HCT116 (cell line): ENCODE measurements at regions not wholly inside any gene's neighbourhood (a gene's known extent, or its start where the extent isn't known, plus 50 kb on each side); places are given as distances from the start of the nearest gene placed in this dataset.

ENCODE experiments used
- ATAC-seq: fragments of 200-7000 bp; cut with Tn5 transposase; 2 replicates; pipeline ENCODE4 v1.9.1; 2020; ENCODE audit warnings: mild to moderate bottlenecking, moderate library complexity
- BruUV-seq: library from RNA; stranded (reverse); fragments of 400-500 nt; replicated peaks from 2 replicates; lab custom pipeline; 2021; lab: Mats Ljungman, UMichigan
- CTCF ChIA-PET: fragments of 300-600 bp; sonication (Branson Sonifier 250); formaldehyde crosslinking; loops from one replicate; lab custom pipeline; 2021; ENCODE audit warnings: antibody characterized with exemption; lab: Charles Lee
- POLR2A ChIA-PET: fragments of 300-600, 350-600 bp; sonication (Branson Sonifier 250); formaldehyde crosslinking; loops from one replicate; lab custom pipeline; 2021; ENCODE audit warnings: antibody characterized with exemption; lab: Charles Lee
- RAD21 ChIA-PET, 2 experiments: fragments of 300-600 bp; sonication (Branson Sonifier 250); formaldehyde crosslinking; loops; one replicate each; lab custom pipeline; 2023; ENCODE audit warnings: low total read pairs in 2 of 2; ENCODE audit not compliant: uncharacterized antibody in 2 of 2, unreplicated experiment in 2 of 2, low non-redundant PET in 1 of 2; lab: Charles Lee
- DNase-seq: peaks from one replicate; pipeline ENCODE4 v3.0.0-alpha.2; 2010; ENCODE audit warnings: low read depth, low spot score
- H2AFZ ChIP-seq: fragments of 200-600 bp; shearing (Covaris generic), sonication (generic); 2 replicates; pipeline ENCODE4 v1.6.1; 2017; ENCODE audit warnings: low read depth, mixed run types, mixed read lengths, antibody characterized with exemption, low read length; ENCODE audit not compliant: poor library complexity, severe bottlenecking
- H3K27ac ChIP-seq: 2 replicates; pipeline ENCODE4 v1.5.1; 2012; ENCODE audit warnings: low read depth, low read length
- H3K27me3 ChIP-seq: fragments of 200-600 bp; sonication (generic); 2 replicates; pipeline ENCODE4 v1.6.1; 2016; ENCODE audit warnings: mixed run types, low read length, mixed read lengths; ENCODE audit not compliant: insufficient read depth
- H3K36me3 ChIP-seq, 2 experiments: fragments of 200-500 bp in 1 of 2; fragments of 200-600 bp in 1 of 2; sonication (Bioruptor generic) in 1 of 2; sonication (generic) in 1 of 2; 2 replicates each; pipeline versions ENCODE4 v1.5.1 to v1.6.1; 2014 to 2016; ENCODE audit warnings: low read length in 2 of 2, inconsistent platforms in 1 of 2, mixed read lengths in 1 of 2, mixed run types in 1 of 2; ENCODE audit not compliant: insufficient read depth in 2 of 2, control insufficient read depth in 1 of 2
- H3K4me1 ChIP-seq, 2 experiments: fragments of 200-600 bp in 1 of 2; sonication (generic) in 1 of 2; 2 replicates each; pipeline versions ENCODE4 v1.5.1 to v1.6.1; 2012 to 2017; ENCODE audit warnings: low read length in 2 of 2, inconsistent platforms in 1 of 2, mild to moderate bottlenecking in 1 of 2, mixed read lengths in 1 of 2, mixed run types in 1 of 2, moderate library complexity in 1 of 2; ENCODE audit not compliant: insufficient read depth in 2 of 2, control insufficient read depth in 1 of 2
- H3K4me2 ChIP-seq: fragments of 200-600 bp; sonication (generic); 2 replicates; pipeline ENCODE4 v1.6.1; 2017; ENCODE audit warnings: mixed run types, low read length, mixed read lengths
- H3K4me3 ChIP-seq, 2 experiments: fragments of 200-600 bp in 1 of 2; sonication (generic) in 1 of 2; replicated peaks in 1 of 2; 2 replicates each; pipeline ENCODE4 v1.5.1; 2011 to 2016; ENCODE audit warnings: low read length in 2 of 2, control low read depth in 1 of 2, low read depth in 1 of 2, mild to moderate bottlenecking in 1 of 2, mixed read lengths in 1 of 2, mixed run types in 1 of 2
- H3K79me2 ChIP-seq: fragments of 200-600 bp; sonication (generic); 2 replicates; pipeline ENCODE4 v1.6.1; 2017; ENCODE audit warnings: mild to moderate bottlenecking, mixed run types, low read length, moderate library complexity, mixed read lengths; ENCODE audit not compliant: insufficient read depth
- H3K9ac ChIP-seq: fragments of 200-600 bp; sonication (generic); 2 replicates; pipeline ENCODE4 v1.6.1; 2016; ENCODE audit warnings: low read length, mixed read lengths
- H3K9me2 ChIP-seq: fragments of 200-600 bp; sonication (generic), shearing (Covaris generic); 2 replicates; pipeline ENCODE4 v1.6.1; 2017; ENCODE audit warnings: mixed run types, mild to moderate bottlenecking, moderate library complexity; ENCODE audit not compliant: insufficient read depth
- H3K9me3 ChIP-seq, 2 experiments: fragments of 200-500 bp in 1 of 2; fragments of 200-600 bp in 1 of 2; sonication (Bioruptor generic) in 1 of 2; sonication (generic) in 1 of 2; 2 replicates each; pipeline ENCODE4 v1.6.1; 2014 to 2017; ENCODE audit warnings: low read length in 2 of 2, mixed read lengths in 2 of 2, inconsistent platforms in 1 of 2, low read depth in 1 of 2, mild to moderate bottlenecking in 1 of 2, mixed run types in 1 of 2, moderate library complexity in 1 of 2; ENCODE audit not compliant: control insufficient read depth in 1 of 2, insufficient read depth in 1 of 2
- H4K20me1 ChIP-seq: fragments of 200-600 bp; sonication (generic), shearing (Covaris generic); 2 replicates; pipeline ENCODE4 v1.6.1; 2017; ENCODE audit warnings: mixed run types, mild to moderate bottlenecking, moderate library complexity; ENCODE audit not compliant: insufficient read depth
- CBX3 ChIP-seq: IDR thresholded peaks from 2 replicates; pipeline ENCODE4 v1.6.1; 2012; ENCODE audit warnings: low read depth
- CEBPB ChIP-seq: IDR thresholded peaks from 2 replicates; pipeline ENCODE4 v1.6.1; 2012; ENCODE audit warnings: low read depth
- EZH2 ChIP-seq: fragments of 200-600 bp; sonication (generic); IDR thresholded peaks from 2 replicates; pipeline ENCODE4 v1.6.1; 2017; ENCODE audit warnings: antibody characterized with exemption, mixed run types
- FOSL1 ChIP-seq: IDR thresholded peaks from 2 replicates; pipeline ENCODE4 v1.6.1; 2012; ENCODE audit warnings: low read depth
- JUND ChIP-seq: IDR thresholded peaks from 2 replicates; pipeline ENCODE4 v1.6.1; 2012
- POLR2A ChIP-seq: IDR thresholded peaks from 2 replicates; pipeline ENCODE4 v1.7.0; 2011; ENCODE audit warnings: borderline replicate concordance; ENCODE audit not compliant: insufficient read depth, insufficient read length; ENCODE audit errors: extremely low read depth
- POLR2AphosphoS5 ChIP-seq: IDR thresholded peaks from 2 replicates; pipeline ENCODE4 v1.6.1; 2011; ENCODE audit warnings: mild to moderate bottlenecking, low read depth, low read length, moderate library complexity
- RAD21 ChIP-seq: IDR thresholded peaks from 2 replicates; pipeline ENCODE4 v1.6.1; 2012; ENCODE audit warnings: low read depth, mild to moderate bottlenecking
- SIN3A ChIP-seq: IDR thresholded peaks from 2 replicates; pipeline ENCODE4 v1.6.1; 2012; ENCODE audit warnings: low read depth
- SP1 ChIP-seq: IDR thresholded peaks from 2 replicates; pipeline ENCODE4 v1.6.1; 2012; ENCODE audit warnings: low read depth
- SRF ChIP-seq: IDR thresholded peaks from 2 replicates; pipeline ENCODE4 v1.6.1; 2012; ENCODE audit warnings: low read depth
- YY1 ChIP-seq: IDR thresholded peaks from 2 replicates; pipeline ENCODE4 v1.6.1; 2011; ENCODE audit warnings: low read length, low read depth, moderate library complexity, mild to moderate bottlenecking; ENCODE audit not compliant: insufficient replicate concordance; ENCODE audit errors: extremely low read depth
- ZFX ChIP-seq: fragments of 450-650 bp; IDR thresholded peaks from 2 replicates; pipeline ENCODE4 v1.6.1; 2017
- ZNF274 ChIP-seq: fragments of 200-500 bp; sonication (Bioruptor generic); IDR thresholded peaks from 2 replicates; pipeline ENCODE4 v1.6.1; 2014; ENCODE audit warnings: mild to moderate bottlenecking, low read depth, low read length, inconsistent platforms
- intact Hi-C: fragments of 100-400 bp; cut with micrococcal nuclease; formaldehyde crosslinking; loops from 2 replicates; pipeline ENCODE4 v1.10.0; 2022
- TF ChIP-seq, protein P1 (sequence below): IDR thresholded peaks from 2 replicates; pipeline ENCODE4 v1.6.1; 2011; ENCODE audit warnings: mild to moderate bottlenecking, low read length, moderate library complexity; ENCODE audit not compliant: insufficient replicate concordance; ENCODE audit errors: extremely low read depth

DNA sequence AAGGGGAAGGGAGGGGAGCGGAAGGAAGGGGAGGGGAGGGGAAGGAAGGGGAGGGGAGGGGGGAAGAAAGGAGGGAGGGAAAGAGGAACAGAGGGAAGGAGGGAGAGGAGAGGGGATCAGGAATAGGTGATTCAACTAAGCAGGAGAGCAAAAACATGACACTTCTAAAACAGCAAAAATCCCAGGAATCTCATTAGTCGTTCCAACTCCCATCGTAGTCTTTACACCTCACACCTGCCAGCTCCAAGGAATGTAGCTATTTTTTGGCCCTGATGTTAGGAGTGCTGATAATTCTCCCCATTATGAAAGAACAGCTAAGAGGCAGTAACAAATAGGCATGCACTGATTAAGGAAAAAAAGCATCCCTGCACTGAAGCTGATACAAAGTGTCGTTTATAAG, 709.9 kb upstream of the PKDCC start (continued):
- TF ChIP-seq YY1, result no peak
- TF ChIP-seq, protein P1, sequence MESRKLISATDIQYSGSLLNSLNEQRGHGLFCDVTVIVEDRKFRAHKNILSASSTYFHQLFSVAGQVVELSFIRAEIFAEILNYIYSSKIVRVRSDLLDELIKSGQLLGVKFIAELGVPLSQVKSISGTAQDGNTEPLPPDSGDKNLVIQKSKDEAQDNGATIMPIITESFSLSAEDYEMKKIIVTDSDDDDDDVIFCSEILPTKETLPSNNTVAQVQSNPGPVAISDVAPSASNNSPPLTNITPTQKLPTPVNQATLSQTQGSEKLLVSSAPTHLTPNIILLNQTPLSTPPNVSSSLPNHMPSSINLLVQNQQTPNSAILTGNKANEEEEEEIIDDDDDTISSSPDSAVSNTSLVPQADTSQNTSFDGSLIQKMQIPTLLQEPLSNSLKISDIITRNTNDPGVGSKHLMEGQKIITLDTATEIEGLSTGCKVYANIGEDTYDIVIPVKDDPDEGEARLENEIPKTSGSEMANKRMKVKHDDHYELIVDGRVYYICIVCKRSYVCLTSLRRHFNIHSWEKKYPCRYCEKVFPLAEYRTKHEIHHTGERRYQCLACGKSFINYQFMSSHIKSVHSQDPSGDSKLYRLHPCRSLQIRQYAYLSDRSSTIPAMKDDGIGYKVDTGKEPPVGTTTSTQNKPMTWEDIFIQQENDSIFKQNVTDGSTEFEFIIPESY, result no peak
- no peak for TF ChIP-seq EZH2

DNA sequence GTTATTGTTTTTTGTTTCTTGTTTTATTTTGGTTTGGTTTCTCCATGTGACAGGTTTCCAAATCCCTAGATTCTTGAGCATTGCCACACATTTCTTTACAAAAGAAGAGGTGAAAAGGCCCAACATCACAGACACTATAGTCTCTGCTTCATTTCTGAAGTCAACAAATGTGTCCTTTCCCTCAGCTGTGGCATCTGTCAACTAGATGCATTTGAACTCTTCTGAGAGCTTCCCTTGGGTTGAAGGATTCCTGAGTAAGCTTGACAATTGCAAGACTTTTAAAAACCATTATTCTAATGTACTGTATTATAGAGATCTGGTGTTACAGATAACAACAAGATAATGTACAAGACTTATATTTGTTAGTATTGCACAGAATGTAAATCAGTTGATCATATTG, 703.3 kb upstream of the PKDCC start:
- Histone ChIP-seq H3K9me3 (no peaks in the 10 kb centered on the region), H2AFZ (no peak overlapping the region), H3K9me2 (no peaks in the 10 kb centered on the region), H3K27me3 (no peaks in the 10 kb centered on the region), H3K9ac (no peak overlapping the region), H4K20me1 (no peaks in the 10 kb centered on the region), H3K36me3 (no peaks in the 10 kb centered on the region), H3K79me2 (no peaks in the 10 kb centered on the region)
- ATAC-seq (no peak), DNase-seq (no peak)
- RAD21 ChIA-PET, result no interaction called here
- intact Hi-C loops, result no loop called here
- no TSS peak for BruUV-seq
- TF ChIP-seq JUND, result no peak
- TF ChIP-seq SP1, result no peak
- TF ChIP-seq POLR2AphosphoS5, result no peak
- no peak for TF ChIP-seq FOSL1
- TF ChIP-seq SIN3A, result no peak
- TF ChIP-seq POLR2A, result no peak
- TF ChIP-seq, protein P1, result no peak
- TF ChIP-seq YY1, result no peak
- TF ChIP-seq ZNF274, result no peak
- no peak for TF ChIP-seq CBX3
- TF ChIP-seq ZFX, result no peak
- TF ChIP-seq CEBPB, result no peak
- TF ChIP-seq RAD21, result no peak
- no peak for TF ChIP-seq SRF
- TF ChIP-seq, all 23 proteins: peak for 0
- no peak overlapping the region for H3K4me3 ChIP-seq
- no peak overlapping the region for H3K27ac ChIP-seq
- H3K4me2 ChIP-seq, result no peak overlapping the region
- ChIA-PET POLR2A (no interaction called here), CTCF (no interaction called here)
- H3K4me1 ChIP-seq, result no peaks in the 10 kb centered on the region
